ENCODE measurements at regions not wholly inside any gene's neighbourhood (a gene's known extent, or its start where the extent isn't known, plus 50 kb on each side); places are given as distances from the start of the nearest gene placed in this dataset.
"Not testable (repeated sequence)": the region's sequence is repeated elsewhere in the genome, so short reads cannot be mapped to it uniquely, and the experiment has no call there.

DNA sequence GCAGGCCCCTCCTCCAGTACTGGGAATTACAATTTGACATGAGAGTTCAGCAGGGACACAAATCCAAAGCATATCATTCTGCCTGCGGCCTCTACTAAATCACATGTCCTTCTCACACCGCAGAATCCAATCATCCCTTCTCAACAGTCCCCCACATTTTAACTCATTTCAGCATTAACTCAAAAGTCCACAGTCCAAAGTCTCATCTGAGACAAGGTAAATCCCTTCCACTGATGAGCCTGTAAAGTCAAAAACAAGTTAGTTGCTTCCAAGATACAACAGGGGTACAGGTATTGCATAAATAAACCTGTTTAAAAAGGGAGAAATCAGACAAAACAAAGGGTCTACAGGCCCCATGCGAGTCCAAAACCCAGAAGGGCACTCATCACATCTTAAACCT is 64.0 kb downstream of the EBNA1BP2 start:
- DNase-seq (ENCODE audit: low read depth in 2 of 2) = no peak

- DNase-seq (ENCODE audit: low read depth in 2 of 2) = no peak
These were observed 64.4 kb downstream of the EBNA1BP2 start for GRCh38 chr1:43107664-43108063.

- DNase-seq (ENCODE audit: low read depth in 2 of 2) = no peak
These were observed 67.9 kb downstream of the EBNA1BP2 start for GRCh38 chr1:43104027-43104763.

- DNase-seq (ENCODE audit: low read depth in 2 of 2) = no peak
These were observed 71.0 kb downstream of the EBNA1BP2 start for GRCh38 chr1:43101061-43101460.

DNA sequence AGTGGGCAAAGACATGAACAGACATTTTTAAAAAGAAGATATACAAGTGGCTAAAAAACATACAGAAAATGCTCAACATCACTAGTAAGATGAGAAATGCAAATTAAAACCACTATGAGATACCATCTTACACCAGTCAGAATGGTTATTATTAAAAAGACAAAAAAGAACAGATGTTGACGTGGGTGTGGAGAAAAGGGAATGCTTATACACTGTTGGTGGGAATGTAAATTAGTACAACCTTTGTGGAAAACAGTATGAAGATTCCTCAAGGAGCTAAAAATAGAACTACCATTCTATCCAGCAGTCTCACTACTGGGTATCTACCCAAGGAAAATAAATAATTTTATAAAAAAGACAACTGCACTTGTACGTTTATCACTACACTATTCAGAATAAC is 73.9 kb downstream of the EBNA1BP2 start:
- DNase-seq (ENCODE audit: low read depth in 2 of 2) = no peak

DNA sequence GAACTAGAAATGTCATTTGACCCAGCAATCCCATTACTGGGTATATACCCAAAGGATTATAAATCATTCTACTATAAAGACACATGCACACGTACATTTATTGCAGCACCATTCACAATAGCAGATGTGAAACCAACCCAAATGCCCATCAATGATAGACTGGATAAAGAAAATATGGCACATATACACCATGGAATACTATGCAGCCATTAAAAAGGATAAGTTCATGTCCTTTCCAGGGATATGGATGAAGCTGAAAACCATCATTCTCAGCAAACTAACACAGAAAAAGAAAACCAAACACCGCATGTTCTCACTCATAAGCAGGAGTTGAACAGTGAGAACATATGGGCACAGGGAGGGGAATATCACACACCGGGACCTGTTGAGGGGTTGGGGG is 75.6 kb downstream of the EBNA1BP2 start:
- not testable (repeated sequence) for DNase-seq (ENCODE audit: low read depth in 2 of 2)

- DNase-seq (ENCODE audit: low read depth in 2 of 2) = not testable (repeated sequence)
These were observed 81.3 kb downstream of the EBNA1BP2 start for GRCh38 chr1:43090812-43091211.

DNA sequence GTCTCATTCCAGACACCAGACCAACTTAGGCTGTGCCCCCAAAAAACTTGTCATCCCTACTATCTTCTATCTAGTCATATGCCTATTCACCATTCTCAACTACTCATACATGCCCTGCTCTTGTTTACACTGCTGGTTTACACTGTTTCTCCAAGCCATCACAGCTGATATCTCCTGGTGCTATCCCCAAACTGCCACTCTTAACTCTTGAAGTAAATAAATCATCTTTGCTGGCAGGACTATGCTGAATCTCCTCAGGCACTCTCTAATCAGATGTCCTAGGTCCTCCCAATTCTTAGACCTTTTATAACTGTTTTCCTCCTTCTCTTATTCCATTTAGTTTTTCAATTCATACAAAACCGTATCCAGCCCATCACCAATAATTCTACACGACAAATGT is 81.9 kb downstream of the EBNA1BP2 start:
- not testable (repeated sequence) for DNase-seq (ENCODE audit: low read depth in 2 of 2)

DNA sequence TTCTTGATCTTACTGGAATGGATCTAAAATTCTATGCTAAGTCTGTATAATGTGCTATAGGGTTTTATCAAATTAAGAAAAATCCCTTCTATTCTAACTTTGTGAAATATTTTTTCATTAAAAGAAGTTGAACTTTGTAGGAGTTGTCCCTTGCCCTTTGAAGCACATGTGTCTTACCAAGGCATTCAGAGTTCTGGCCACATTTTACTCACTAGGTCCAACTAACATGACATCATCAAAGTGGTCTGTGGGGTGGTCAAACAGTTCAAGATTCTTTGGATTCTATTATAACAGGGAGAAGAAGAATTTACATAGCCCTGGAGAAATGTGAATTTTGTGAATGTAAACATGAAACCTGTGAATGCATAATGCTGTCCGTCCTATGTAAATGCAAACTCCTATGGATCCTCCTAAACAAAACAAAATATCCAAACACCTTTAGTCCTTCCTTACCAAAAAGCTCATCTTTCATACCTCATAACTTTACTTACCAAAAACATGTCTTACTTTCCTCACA is 88.7 kb downstream of the EBNA1BP2 start:
- DNase-seq (ENCODE audit: low read depth in 2 of 2) = no peak

DNA sequence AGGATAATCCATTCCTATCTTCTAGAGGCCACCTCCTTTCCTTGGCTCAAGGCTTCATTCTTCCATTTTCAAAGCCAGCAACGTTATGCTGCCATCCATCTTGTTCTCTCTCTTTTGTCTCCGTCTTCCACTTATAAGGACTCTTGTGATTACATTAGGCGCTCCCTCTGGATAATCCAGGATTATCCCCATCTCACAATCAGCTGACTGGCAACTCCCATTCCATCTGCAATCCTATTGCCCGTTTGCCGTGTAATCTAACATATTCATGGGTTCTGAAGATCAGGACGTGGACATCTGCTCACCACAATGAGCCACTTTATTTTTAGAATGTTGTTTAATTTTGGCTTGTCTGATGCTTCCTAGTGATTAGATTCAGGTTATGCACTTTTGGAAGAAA is 89.3 kb downstream of the EBNA1BP2 start:
- no peak for DNase-seq (ENCODE audit: low read depth in 2 of 2)

GRCh38 chr1:43077273-43077672 is 94.8 kb downstream of the EBNA1BP2 start:
- DNase-seq (ENCODE audit: low read depth in 2 of 2) = no peak

- DNase-seq (ENCODE audit: low read depth in 2 of 2) = no peak
These were observed 97.4 kb downstream of the EBNA1BP2 start for GRCh38 chr1:43074709-43075108.

DNA sequence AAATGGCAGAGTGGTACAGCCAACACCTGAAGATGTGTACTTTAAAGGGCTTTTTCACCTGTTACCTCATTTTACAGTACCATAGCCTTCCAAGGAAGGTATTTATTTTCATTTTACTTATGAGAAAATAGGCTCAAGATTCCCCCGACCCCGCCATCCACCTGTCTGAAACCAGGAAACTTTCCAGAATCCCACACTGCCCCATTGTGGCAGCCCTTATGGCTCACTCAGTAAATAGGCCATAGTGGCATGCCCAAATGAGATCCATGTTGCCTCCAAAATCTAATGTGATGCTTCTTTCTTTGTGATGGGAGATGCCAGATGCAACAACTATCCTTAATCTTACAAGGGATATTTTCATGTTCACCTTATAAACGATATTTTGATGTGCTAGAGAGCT is 97.8 kb downstream of the EBNA1BP2 start:
- DNase-seq (ENCODE audit: low read depth in 2 of 2) = no peak

DNA sequence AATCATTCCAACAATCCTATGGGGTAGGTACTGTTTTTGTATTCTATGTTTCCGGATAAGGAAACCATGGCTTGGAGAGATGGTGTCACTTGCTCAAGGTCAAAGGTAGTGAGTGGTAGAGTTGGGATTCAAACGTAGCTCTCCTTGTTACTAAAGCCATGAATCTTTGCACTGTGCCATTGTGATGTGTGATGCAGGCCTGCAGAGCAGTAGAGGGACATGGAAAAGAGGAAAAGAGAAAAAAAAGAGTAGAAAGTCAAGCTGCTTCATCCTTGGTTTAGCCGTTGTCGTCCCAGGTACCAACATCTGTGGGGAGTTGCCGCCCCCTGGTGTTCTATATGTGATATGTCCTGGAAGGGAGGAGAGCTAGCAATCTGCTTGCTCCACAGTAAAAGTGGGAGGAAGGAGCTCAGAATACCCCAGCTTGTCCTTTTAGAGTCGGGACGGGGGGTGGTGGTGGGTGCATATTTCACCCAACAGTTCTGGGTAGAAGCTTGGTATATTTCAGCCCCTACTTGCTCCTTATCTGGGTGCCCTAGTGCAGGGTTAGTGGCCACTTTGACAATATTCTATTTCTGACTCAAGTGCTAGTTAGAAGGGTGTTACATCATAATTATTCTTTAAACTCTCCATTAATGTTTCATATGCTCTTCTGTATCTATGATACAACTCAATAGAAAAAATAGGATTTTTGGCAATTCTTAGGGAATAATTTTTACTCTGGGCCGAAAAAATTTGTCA is 98.4 kb downstream of the EBNA1BP2 start:
- DNase-seq (ENCODE audit: low read depth in 2 of 2) = peak; percentile 31 to 46

- DNase-seq (ENCODE audit: low read depth in 2 of 2) = no peak
These were observed 99.8 kb downstream of the EBNA1BP2 start for GRCh38 chr1:43072314-43072713.

DNA sequence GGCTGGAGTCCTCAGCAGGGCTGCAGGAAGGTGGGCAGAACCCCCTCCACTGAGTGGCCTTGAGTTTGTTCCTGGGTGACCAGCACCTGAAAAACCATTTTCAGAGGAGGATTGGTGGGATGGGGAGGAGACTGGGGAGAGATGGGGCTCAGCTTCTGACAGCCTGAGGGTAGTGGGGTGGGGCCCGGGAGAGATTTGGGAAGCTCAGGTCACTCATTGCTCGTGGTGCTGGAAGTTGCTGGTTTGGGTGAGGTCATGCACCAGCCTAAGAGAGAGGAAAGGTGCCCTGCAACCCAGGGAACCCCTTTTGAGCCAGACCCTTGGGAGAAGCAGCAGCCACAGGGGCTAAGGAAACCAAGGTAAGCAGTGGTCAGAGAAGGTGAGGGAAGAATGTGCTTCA is 100.8 kb downstream of the EBNA1BP2 start:
- DNase-seq (ENCODE audit: low read depth in 2 of 2) = no peak

DNA sequence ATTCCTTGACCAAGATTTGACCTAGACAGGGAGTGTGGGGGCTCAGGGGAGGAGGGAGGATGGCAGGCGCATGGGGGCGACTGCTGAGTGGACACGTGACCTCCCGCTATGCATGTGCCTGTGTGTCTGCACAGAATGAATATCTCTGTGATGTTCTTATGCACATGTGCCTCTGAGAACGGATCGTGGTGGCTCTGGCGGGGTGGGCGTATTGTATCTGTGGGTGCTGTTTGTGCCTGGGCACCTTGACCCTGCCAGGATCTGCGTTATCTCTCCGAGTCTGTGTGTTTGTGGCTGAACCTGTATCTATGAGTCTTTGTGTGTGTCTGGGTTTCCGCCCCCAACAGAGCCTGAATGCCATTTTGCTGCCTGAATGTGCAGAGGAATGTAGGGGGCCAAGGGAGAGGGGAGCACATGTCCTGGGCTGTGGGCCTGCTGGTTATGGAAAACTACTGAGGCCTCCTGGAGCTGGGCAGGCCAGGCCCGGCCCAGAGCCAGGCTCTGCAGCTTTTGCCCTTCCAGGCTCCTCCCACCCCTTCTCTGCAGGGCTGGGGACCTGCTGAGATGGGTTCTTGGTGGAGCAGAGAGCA is 102.5 kb downstream of the EBNA1BP2 start:
- DNase-seq (ENCODE audit: low read depth in 2 of 2) = no peak

GRCh38 chr1:43068911-43069310 is 103.2 kb downstream of the EBNA1BP2 start:
- no peak for DNase-seq (ENCODE audit: low read depth in 2 of 2)

DNA sequence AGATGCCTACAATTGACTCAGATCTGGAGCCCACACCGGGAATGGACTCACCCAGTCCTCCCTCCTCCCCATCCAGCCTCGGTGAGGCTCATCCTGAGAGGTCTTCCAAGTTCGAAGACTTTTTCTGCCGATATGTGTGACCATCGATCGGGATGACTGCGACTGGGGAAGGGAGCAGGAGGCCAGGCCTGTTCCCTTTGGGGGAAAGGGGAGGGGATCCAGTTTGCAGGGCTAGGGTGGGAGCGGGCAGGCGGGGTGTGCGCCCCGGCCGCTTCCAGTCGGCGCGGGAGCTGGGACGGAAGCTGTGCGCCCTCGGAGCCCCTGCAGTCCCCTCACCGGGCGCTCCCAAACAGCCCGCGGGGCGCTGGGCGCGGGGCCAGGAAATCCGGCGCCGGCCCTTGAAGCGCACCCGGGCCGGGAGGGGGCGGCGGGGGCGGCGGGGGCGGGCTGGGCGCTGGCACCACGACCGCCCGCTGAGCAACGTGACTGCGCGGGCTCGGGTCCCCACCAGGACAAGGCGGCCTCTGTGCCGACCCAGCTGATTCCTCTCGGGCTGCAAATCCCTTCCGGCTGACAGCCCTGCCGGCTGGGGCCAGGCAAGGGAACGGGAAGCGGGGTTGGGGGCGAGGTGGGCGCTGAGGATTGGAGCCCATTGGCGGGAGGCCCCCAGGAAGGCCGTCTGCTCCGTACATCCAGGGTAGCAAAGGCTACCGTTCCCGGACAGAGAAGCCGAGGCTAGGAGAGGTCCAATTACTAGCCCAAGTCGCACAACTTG is 103.9 kb downstream of the EBNA1BP2 start:
- no peak for DNase-seq (ENCODE audit: low read depth in 2 of 2)

DNA sequence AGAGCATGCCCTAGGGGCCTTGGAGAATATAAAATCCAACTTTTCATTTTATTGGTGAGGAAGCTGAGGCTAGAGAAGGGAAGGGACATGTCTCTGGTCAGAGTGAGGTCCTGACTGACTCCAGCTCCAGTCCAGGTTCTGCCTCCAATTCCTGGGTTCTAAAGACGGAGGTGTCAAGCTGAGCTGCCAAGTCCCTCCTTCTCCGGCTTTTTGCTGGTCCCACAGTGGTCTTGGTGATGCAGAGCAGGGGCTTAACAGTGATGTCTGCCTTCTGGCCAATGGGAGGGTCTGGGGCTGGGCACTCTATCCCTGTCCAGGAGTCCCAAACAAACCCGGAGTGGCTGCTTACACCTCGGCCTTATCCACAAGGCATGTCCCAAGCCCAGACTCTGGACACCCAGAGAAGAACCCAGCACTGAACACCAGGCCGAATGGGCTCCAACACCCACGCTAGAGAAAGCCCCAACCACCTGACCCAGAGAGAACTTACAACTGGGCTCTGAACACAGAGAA is 104.8 kb downstream of the EBNA1BP2 start:
- no peak for DNase-seq (ENCODE audit: low read depth in 2 of 2)

GRCh38 chr1:43066578-43066977 is 105.5 kb downstream of the EBNA1BP2 start:
- no peak for DNase-seq (ENCODE audit: low read depth in 2 of 2)
